ENCODE measurements at regions not wholly inside any gene's neighbourhood (a gene's known extent, or its start where the extent isn't known, plus 50 kb on each side); places are given as distances from the start of the nearest gene placed in this dataset.

GRCh38 chr19:34033880-34034279 lies 138.4 kb upstream of the LSM14A start:
- TF ChIP-seq KAT7 (CRISPR knock-in tag; IDR thresholded peaks at IDR 0.05; ENCODE audit: borderline replicate concordance) = no peak
- no peak for TF ChIP-seq ZNF512 (CRISPR knock-in tag; IDR thresholded peaks at IDR 0.05; ENCODE audit: borderline replicate concordance)
- TF ChIP-seq TCF7 (CRISPR knock-in tag; IDR thresholded peaks at IDR 0.05; ENCODE audit: low read depth) = no peak
- TF ChIP-seq SP1 (CRISPR knock-in tag; conservative IDR thresholded peaks at IDR 0.05) = no peak
- TF ChIP-seq CTCF (IDR thresholded peaks at IDR 0.05) = no peak
